GM19043 (cell line): ENCODE measurements at regions not wholly inside any gene's neighbourhood (a gene's known extent, or its start where the extent isn't known, plus 50 kb on each side); places are given as distances from the start of the nearest gene placed in this dataset.
"Not testable (repeated sequence)": the region's sequence is repeated elsewhere in the genome, so short reads cannot be mapped to it uniquely, and the experiment has no call there.

Source experiments
- ATAC-seq: cut with Tn5 transposase; IDR thresholded peaks from one replicate; pipeline ENCODE4 v1.9.1; 2021; ENCODE audit warnings: low read depth; ENCODE audit not compliant: unreplicated experiment

GRCh38 chr10:105758209-105758998 lies 1117.3 kb downstream of the SORCS3 start:
- no peak for ATAC-seq

- ATAC-seq, result no peak
These were observed 1116.2 kb downstream of the SORCS3 start for GRCh38 chr10:105757302-105757701.

GRCh38 chr10:105756386-105756785 lies 1115.3 kb downstream of the SORCS3 start:
- no peak for ATAC-seq

- ATAC-seq, result no peak
These were observed 1110.6 kb downstream of the SORCS3 start for GRCh38 chr10:105751688-105752087.

- ATAC-seq, result no peak
These were observed 1104.6 kb downstream of the SORCS3 start for GRCh38 chr10:105745596-105746148.

GRCh38 chr10:105743343-105744056 lies 1102.4 kb downstream of the SORCS3 start:
- ATAC-seq, result no peak

- ATAC-seq, result no peak
These were observed 1101.8 kb downstream of the SORCS3 start for GRCh38 chr10:105742923-105743322.

- no peak for ATAC-seq
These were observed 1101.1 kb downstream of the SORCS3 start for GRCh38 chr10:105742184-105742583.

GRCh38 chr10:105734479-105734878 lies 1093.4 kb downstream of the SORCS3 start:
- ATAC-seq, result no peak

- ATAC-seq, result no peak
These were observed 1092.8 kb downstream of the SORCS3 start for GRCh38 chr10:105733924-105734323.

- no peak for ATAC-seq
These were observed 1088.3 kb downstream of the SORCS3 start for GRCh38 chr10:105729428-105729827.

- ATAC-seq, result not testable (repeated sequence)
These were observed 1086.5 kb downstream of the SORCS3 start for GRCh38 chr10:105727586-105727985.

- no peak for ATAC-seq
These were observed 1086.0 kb downstream of the SORCS3 start for GRCh38 chr10:105727131-105727530.

GRCh38 chr10:105726149-105726548 lies 1085.1 kb downstream of the SORCS3 start:
- no peak for ATAC-seq

GRCh38 chr10:105725007-105725406 lies 1083.9 kb downstream of the SORCS3 start:
- no peak for ATAC-seq

GRCh38 chr10:105718207-105718995 lies 1077.3 kb downstream of the SORCS3 start:
- no peak for ATAC-seq

GRCh38 chr10:105714728-105715127 lies 1073.6 kb downstream of the SORCS3 start:
- ATAC-seq, result no peak

- ATAC-seq, result no peak
These were observed 1066.5 kb downstream of the SORCS3 start for GRCh38 chr10:105707603-105708002.

GRCh38 chr10:105706281-105707026 lies 1065.4 kb downstream of the SORCS3 start:
- no peak for ATAC-seq

- no peak for ATAC-seq
These were observed 1061.1 kb downstream of the SORCS3 start for GRCh38 chr10:105702211-105702610.
